ENCODE measurements at regions not wholly inside any gene's neighbourhood (a gene's known extent, or its start where the extent isn't known, plus 50 kb on each side); places are given as distances from the start of the nearest gene placed in this dataset.

DNA sequence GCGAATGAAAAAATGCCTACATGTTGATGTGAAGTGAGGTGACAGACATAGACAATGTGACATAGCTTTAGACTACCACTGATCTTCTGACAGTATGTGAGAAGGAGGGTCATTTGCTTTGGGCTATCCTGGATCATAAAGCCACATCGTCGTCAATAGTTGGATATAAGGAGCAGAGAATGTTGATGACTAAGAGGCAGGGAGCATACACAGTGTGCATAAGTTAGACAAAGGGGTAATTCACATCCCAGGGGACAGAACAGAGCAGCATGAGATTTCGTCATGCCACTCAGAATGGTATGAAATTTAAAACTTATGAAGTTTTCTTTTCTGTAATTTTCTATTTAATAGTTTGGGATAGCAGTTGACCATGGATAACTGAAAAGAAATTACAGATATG, 403.2 kb downstream of the DSC3 start:
- no peaks in the 10 kb centered on the region for H3K27me3 ChIP-seq (ENCODE audit: low read depth)
- H3K27ac ChIP-seq (replicated peaks) = no peak overlapping the region
- intact Hi-C loops (cut with micrococcal nuclease) = no loop called here
- H3K4me3 ChIP-seq = no peak overlapping the region
- DNase-seq = no peak
- TF ChIP-seq, protein P1, sequence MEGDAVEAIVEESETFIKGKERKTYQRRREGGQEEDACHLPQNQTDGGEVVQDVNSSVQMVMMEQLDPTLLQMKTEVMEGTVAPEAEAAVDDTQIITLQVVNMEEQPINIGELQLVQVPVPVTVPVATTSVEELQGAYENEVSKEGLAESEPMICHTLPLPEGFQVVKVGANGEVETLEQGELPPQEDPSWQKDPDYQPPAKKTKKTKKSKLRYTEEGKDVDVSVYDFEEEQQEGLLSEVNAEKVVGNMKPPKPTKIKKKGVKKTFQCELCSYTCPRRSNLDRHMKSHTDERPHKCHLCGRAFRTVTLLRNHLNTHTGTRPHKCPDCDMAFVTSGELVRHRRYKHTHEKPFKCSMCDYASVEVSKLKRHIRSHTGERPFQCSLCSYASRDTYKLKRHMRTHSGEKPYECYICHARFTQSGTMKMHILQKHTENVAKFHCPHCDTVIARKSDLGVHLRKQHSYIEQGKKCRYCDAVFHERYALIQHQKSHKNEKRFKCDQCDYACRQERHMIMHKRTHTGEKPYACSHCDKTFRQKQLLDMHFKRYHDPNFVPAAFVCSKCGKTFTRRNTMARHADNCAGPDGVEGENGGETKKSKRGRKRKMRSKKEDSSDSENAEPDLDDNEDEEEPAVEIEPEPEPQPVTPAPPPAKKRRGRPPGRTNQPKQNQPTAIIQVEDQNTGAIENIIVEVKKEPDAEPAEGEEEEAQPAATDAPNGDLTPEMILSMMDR (IDR thresholded peaks at IDR 0.05; ENCODE audit: borderline replicate concordance) = no peak
- H3K4me1 ChIP-seq = no peaks in the 10 kb centered on the region
- H3K9me3 ChIP-seq (replicated peaks) = no peaks in the 10 kb centered on the region
- H3K36me3 ChIP-seq = no peaks in the 10 kb centered on the region

DNA sequence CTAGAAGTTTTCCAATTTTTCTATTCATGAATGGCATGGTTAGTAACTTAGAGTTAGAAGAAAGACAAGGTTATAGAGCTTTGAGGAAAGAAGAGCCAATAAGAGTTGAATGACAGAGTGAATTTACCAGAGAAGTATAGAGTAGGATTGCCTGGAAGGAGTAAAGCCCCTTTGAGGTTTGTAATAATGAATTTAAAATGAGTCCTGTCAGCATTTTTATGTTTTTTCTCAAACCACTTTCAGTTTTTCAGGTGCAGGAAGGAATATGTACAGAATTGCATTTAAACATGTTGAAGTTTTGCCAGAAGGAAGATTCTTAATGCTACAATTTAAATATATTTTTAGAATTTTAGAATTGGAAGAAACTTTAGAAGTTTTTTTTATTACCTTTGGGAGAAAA, 408.3 kb downstream of the DSC3 start:
- no peaks in the 10 kb centered on the region for H3K27me3 ChIP-seq (ENCODE audit: low read depth)
- H3K4me3 ChIP-seq = no peak overlapping the region
- TF ChIP-seq, protein P1 (IDR thresholded peaks at IDR 0.05; ENCODE audit: borderline replicate concordance) = no peak
- H3K36me3 ChIP-seq = no peaks in the 10 kb centered on the region
- DNase-seq = no peak
- intact Hi-C loops (cut with micrococcal nuclease) = no loop called here
- no peaks in the 10 kb centered on the region for H3K4me1 ChIP-seq
- H3K27ac ChIP-seq (replicated peaks) = no peak overlapping the region
- H3K9me3 ChIP-seq (replicated peaks) = peaks cover 13% of the 10 kb centered on the region

DNA sequence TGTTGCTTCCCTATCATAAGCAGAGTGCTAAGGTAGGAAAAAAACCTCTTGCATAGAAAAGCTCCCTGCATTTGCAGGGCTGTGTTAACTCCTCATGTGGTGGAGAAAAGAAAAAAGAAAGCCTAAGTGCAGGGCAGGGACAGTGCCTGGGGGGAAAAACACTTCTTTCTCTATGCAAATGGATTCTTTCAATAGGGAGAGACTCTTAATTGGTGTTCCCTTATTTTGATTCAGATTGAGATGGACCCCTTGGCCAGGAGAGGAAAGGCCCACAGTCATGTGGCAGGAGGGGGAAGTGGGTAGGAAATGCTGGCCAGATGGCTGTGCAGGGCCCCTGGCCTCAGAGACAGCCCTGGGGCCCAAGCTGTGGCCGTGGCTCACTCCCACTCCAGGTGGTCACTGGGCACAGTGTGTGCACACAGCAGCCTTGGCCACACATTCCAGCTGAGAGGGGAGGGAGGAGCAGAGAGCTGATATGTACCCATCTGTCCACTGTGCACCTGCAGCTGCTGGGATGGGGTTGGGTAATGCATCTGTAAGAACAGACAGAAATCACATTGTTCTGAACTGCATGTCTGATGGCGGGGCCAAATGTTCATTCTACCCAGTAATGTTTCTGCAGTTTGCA, 410.4 kb downstream of the DSC3 start:
- H3K27ac ChIP-seq (replicated peaks) = no peak overlapping the region
- H3K4me1 ChIP-seq = no peaks in the 10 kb centered on the region
- H3K36me3 ChIP-seq = no peaks in the 10 kb centered on the region
- no peak for DNase-seq
- H3K27me3 ChIP-seq (ENCODE audit: low read depth) = no peaks in the 10 kb centered on the region
- TF ChIP-seq, protein P1 (IDR thresholded peaks at IDR 0.05; ENCODE audit: borderline replicate concordance) = no peak
- peaks cover 13% of the 10 kb centered on the region for H3K9me3 ChIP-seq (replicated peaks)
- intact Hi-C loops (cut with micrococcal nuclease) = no loop called here
- H3K4me3 ChIP-seq = no peak overlapping the region

DNA sequence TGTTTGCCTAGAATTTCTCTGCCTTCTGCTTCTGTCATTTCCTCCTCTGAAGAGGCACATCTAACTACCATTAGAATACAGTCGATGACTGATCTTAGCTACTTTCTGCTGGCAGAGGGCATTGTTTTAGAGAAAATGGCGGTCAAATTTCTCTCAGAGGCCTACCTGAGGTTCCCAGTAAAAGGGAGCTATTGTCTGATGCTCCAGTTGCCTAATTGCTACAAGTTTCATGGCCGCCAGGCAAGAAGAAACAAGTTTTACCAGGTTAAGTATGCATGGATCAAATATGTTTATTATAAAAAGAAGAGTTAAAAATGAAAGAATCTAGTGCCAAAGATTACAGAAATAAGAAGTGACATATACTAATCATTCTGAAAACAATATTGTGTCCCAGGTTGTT, 416.6 kb downstream of the DSC3 start:
- intact Hi-C loops (cut with micrococcal nuclease) = no loop called here
- Histone ChIP-seq H3K4me1 (no peaks in the 10 kb centered on the region), H3K27ac (replicated peaks) (no peak overlapping the region), H3K4me3 (no peak overlapping the region), H3K27me3 (ENCODE audit: low read depth) (no peaks in the 10 kb centered on the region), H3K9me3 (replicated peaks) (no peaks in the 10 kb centered on the region), H3K36me3 (no peaks in the 10 kb centered on the region)
- TF ChIP-seq, protein P1 (IDR thresholded peaks at IDR 0.05; ENCODE audit: borderline replicate concordance) = no peak
- DNase-seq = no peak

DNA sequence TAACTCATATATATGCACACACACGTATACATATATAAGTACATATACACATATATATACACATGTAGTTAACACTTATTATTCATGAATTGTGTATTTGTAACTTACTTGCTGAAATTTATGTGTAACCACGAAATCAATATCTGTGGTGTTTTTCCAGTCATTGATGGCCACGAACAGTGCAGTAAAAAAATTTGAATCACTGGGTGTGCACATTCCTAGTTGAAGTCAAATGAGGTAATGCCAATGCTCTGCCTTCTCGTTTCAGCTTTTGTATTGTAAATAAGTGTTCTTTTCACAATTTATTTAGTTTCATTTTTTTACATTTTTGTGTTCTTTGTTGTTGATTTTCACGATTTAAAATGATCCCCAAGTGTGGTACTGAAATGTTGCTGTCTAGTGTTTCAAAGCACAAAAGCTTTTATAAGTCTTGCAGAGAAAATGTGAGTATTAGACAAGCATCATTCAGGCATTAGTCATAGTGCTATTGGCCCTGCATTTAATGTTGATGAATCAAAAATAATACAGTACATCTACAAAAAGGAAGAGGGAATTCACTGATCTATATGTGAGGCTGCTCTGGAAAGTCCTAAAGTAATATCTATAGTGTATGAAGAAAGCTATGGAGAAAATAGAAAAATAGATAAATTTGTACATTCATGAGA, 419.0 kb downstream of the DSC3 start:
- no peak for DNase-seq
- TF ChIP-seq, protein P1 (IDR thresholded peaks at IDR 0.05; ENCODE audit: borderline replicate concordance) = no peak
- no peak overlapping the region for H3K4me3 ChIP-seq
- H3K4me1 ChIP-seq = no peaks in the 10 kb centered on the region
- no peaks in the 10 kb centered on the region for H3K9me3 ChIP-seq (replicated peaks)
- no peaks in the 10 kb centered on the region for H3K36me3 ChIP-seq
- no peaks in the 10 kb centered on the region for H3K27me3 ChIP-seq (ENCODE audit: low read depth)
- no peak overlapping the region for H3K27ac ChIP-seq (replicated peaks)
- intact Hi-C loops (cut with micrococcal nuclease) = no loop called here
